Suprapubic skin (tissue), 4 donors: ENCODE measurements at regions not wholly inside any gene's neighbourhood (a gene's known extent, or its start where the extent isn't known, plus 50 kb on each side); places are given as distances from the start of the nearest gene placed in this dataset.
A peak's percentile ranks its signal among the peaks of the same experiment; 100 is the strongest.
"Not testable (repeated sequence)": the region's sequence is repeated elsewhere in the genome, so short reads cannot be mapped to it uniquely, and the experiment has no call there.

Source experiments
- DNase-seq, 2 donors: peaks; one replicate each; pipeline ENCODE4 v3.0.0-alpha.2; 2019; ENCODE audit warnings: low spot score in 2 of 2
- H3K27ac ChIP-seq: fragments of 200-600 bp; sonication (generic); one replicate; pipeline ENCODE4 v1.5.1; 2019
- H3K27me3 ChIP-seq: fragments of 200-600 bp; sonication (generic); one replicate; pipeline ENCODE4 v1.5.1; 2019
- H3K36me3 ChIP-seq: fragments of 200-600 bp; sonication (generic); one replicate; pipeline ENCODE4 v1.5.1; 2019
- H3K4me1 ChIP-seq: fragments of 200-600 bp; sonication (generic); one replicate; pipeline ENCODE4 v1.5.1; 2019
- H3K4me3 ChIP-seq: fragments of 200-600 bp; sonication (generic); one replicate; pipeline ENCODE4 v1.5.1; 2019; ENCODE audit warnings: mild to moderate bottlenecking
- H3K9me3 ChIP-seq: fragments of 200-600 bp; sonication (generic); one replicate; pipeline ENCODE4 v1.5.1; 2019
- CTCF ChIP-seq, 2 donors: fragments of 200-600 bp in 1 of 2; fragments of 450-650 bp in 1 of 2; sonication (generic) in 1 of 2; IDR thresholded peaks; one replicate each; pipeline ENCODE4 v1.5.1; 2016 to 2019; ENCODE audit warnings: antibody characterized with exemption in 2 of 2, mild to moderate bottlenecking in 1 of 2, moderate library complexity in 1 of 2
- EP300 ChIP-seq: sonication (generic); formaldehyde crosslinking; IDR thresholded peaks from one replicate; pipeline ENCODE4 v1.6.1; 2017; ENCODE audit warnings: antibody characterized with exemption
- POLR2A ChIP-seq, 2 donors: fragments of 450-650 bp; IDR thresholded peaks; one replicate each; pipeline ENCODE4 v1.6.1; 2017; ENCODE audit warnings: antibody characterized with exemption in 2 of 2, mild to moderate bottlenecking in 2 of 2, moderate library complexity in 2 of 2
- POLR2AphosphoS5 ChIP-seq, 3 donors: sonication (generic); formaldehyde crosslinking; IDR thresholded peaks; one replicate each; pipeline ENCODE4 v1.6.1; 2017; ENCODE audit warnings: antibody characterized with exemption in 3 of 3
- WGBS: methylation state at CpG from one replicate; pipeline ENCODE4 v1.1.5; 2018; 5-methylcytosine and 5-hydroxymethylcytosine counted together

GRCh38 chr9:129552064-129552463, 68.8 kb downstream of the C9orf50 start:
- WGBS, result 82% methylated on average over 6 of the region's 6 CpGs
- Histone ChIP-seq H3K36me3 (no peaks in the 10 kb centered on the region), H3K27ac (no peak overlapping the region), H3K27me3 (no peaks in the 10 kb centered on the region), H3K4me1 (peaks cover 22% of the 10 kb centered on the region), H3K9me3 (no peaks in the 10 kb centered on the region), H3K4me3 (no peak overlapping the region)
- TF ChIP-seq EP300 (no peak), POLR2A (IDR thresholded peaks at IDR 0.05) (no peak), CTCF (IDR thresholded peaks at IDR 0.05) (no peak), POLR2AphosphoS5 (IDR thresholded peaks at IDR 0.05) (no peak)
- peak in 1 of 2 donors; percentile 56 for DNase-seq

- Histone ChIP-seq H3K27me3 (no peaks in the 10 kb centered on the region), H3K4me1 (peaks cover 22% of the 10 kb centered on the region), H3K27ac (no peak overlapping the region), H3K4me3 (no peak overlapping the region), H3K36me3 (no peaks in the 10 kb centered on the region), H3K9me3 (no peaks in the 10 kb centered on the region)
- DNase-seq, result peak in 1 of 2 donors; percentile 46
- TF ChIP-seq CTCF (IDR thresholded peaks at IDR 0.05), result no peak
- no peak for TF ChIP-seq POLR2A (IDR thresholded peaks at IDR 0.05)
- no peak for TF ChIP-seq EP300
- no peak for TF ChIP-seq POLR2AphosphoS5 (IDR thresholded peaks at IDR 0.05)
- 81% methylated on average over 3 of the region's 3 CpGs for WGBS
Observed at GRCh38 chr9:129551393-129551973, 69.4 kb downstream of the C9orf50 start.

- 78% methylated on average over 11 of the region's 11 CpGs for WGBS
- not testable (repeated sequence) for H3K27me3 ChIP-seq, H3K36me3 ChIP-seq, H3K4me3 ChIP-seq, H3K27ac ChIP-seq, H3K9me3 ChIP-seq
- peaks cover 22% of the 10 kb centered on the region for H3K4me1 ChIP-seq
- DNase-seq, result peak in 1 of 2 donors; percentile 51
Observed at GRCh38 chr9:129550977-129551376, 69.9 kb downstream of the C9orf50 start.

GRCh38 chr9:129550199-129550839, 70.6 kb downstream of the C9orf50 start:
- Histone ChIP-seq H3K36me3 (no peaks in the 10 kb centered on the region), H3K9me3 (no peaks in the 10 kb centered on the region), H3K4me3 (peak overlapping the region; percentile 62), H3K27me3 (no peaks in the 10 kb centered on the region), H3K27ac (peak overlapping the region; percentile 87), H3K4me1 (peaks cover 22% of the 10 kb centered on the region)
- 6% methylated on average over 17 of the region's 51 CpGs for WGBS
- no peak for TF ChIP-seq EP300
- no peak for TF ChIP-seq CTCF (IDR thresholded peaks at IDR 0.05)
- TF ChIP-seq POLR2AphosphoS5 (IDR thresholded peaks at IDR 0.05), result no peak
- TF ChIP-seq POLR2A (IDR thresholded peaks at IDR 0.05), result no peak
- peak in 1 of 2 donors; percentile 86 for DNase-seq

GRCh38 chr9:129549684-129550083, 71.2 kb downstream of the C9orf50 start:
- H3K4me1 ChIP-seq, result peaks cover 22% of the 10 kb centered on the region
- peak overlapping the region; percentile 87 for H3K27ac ChIP-seq
- no peaks in the 10 kb centered on the region for H3K27me3 ChIP-seq
- H3K9me3 ChIP-seq, result no peaks in the 10 kb centered on the region
- no peaks in the 10 kb centered on the region for H3K36me3 ChIP-seq
- 10% methylated on average over 25 of the region's 30 CpGs for WGBS
- peak in 1 of 2 donors; percentile 75 for DNase-seq
- H3K4me3 ChIP-seq, result peak overlapping the region; percentile 62
- TF ChIP-seq POLR2AphosphoS5 (IDR thresholded peaks at IDR 0.05) (no peak), CTCF (IDR thresholded peaks at IDR 0.05) (no peak), POLR2A (IDR thresholded peaks at IDR 0.05) (no peak), EP300 (no peak)
